ENCODE measurements at regions not wholly inside any gene's neighbourhood (a gene's known extent, or its start where the extent isn't known, plus 50 kb on each side); places are given as distances from the start of the nearest gene placed in this dataset.

DNA sequence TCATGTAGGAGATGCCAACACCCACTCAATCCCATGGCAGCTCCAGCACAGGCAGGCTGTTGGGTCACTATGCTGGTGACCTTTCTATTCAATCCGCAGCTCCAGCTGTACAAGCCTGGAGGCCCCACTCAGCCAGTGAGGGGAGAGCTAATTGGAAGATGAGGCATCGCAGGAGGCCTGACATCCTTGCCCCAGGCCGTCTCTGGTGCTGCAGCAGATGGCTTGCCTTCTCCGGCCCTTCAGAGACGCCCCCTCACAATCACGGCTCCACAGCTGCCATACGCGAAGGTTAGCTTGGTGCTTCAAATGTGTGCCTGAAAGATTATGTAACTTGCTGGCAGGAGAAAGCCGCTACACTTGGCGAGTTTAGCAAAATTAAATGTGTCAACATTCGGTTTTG lies 104.2 kb upstream of the CLSTN2 start:
- TF ChIP-seq, protein P1, sequence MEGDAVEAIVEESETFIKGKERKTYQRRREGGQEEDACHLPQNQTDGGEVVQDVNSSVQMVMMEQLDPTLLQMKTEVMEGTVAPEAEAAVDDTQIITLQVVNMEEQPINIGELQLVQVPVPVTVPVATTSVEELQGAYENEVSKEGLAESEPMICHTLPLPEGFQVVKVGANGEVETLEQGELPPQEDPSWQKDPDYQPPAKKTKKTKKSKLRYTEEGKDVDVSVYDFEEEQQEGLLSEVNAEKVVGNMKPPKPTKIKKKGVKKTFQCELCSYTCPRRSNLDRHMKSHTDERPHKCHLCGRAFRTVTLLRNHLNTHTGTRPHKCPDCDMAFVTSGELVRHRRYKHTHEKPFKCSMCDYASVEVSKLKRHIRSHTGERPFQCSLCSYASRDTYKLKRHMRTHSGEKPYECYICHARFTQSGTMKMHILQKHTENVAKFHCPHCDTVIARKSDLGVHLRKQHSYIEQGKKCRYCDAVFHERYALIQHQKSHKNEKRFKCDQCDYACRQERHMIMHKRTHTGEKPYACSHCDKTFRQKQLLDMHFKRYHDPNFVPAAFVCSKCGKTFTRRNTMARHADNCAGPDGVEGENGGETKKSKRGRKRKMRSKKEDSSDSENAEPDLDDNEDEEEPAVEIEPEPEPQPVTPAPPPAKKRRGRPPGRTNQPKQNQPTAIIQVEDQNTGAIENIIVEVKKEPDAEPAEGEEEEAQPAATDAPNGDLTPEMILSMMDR (IDR thresholded peaks at IDR 0.05; ENCODE audit: insufficient read depth, low read length), result no peak
- no peak for TF ChIP-seq POLR2AphosphoS5 (IDR thresholded peaks at IDR 0.05; ENCODE audit: low read depth)

All from HL-60 (cell line).